ENCODE measurements at regions not wholly inside any gene's neighbourhood (a gene's known extent, or its start where the extent isn't known, plus 50 kb on each side); places are given as distances from the start of the nearest gene placed in this dataset.

- Histone ChIP-seq H2AFZ (ENCODE audit: control insufficient read depth, low read depth, low read length) (no peak overlapping the region), H3K4me2 (ENCODE audit: control insufficient read depth, insufficient read depth) (no peak overlapping the region), H4K20me1 (ENCODE audit: control insufficient read depth, insufficient read depth) (no peaks in the 10 kb centered on the region), H3K79me2 (ENCODE audit: control insufficient read depth, insufficient read depth, low read length) (no peaks in the 10 kb centered on the region), H3K27me3 (replicated peaks in 1 of 2; ENCODE audit: control insufficient read depth in 2 of 2, insufficient read depth in 2 of 2, low read length in 1 of 2) (no peaks in the 10 kb centered on the region), H3K9me3 (replicated peaks; ENCODE audit: control insufficient read depth, insufficient read depth, low read length) (no peaks in the 10 kb centered on the region), H3K4me3 (no peak overlapping the region), H3K4me1 (ENCODE audit: control insufficient read depth, insufficient read depth, low read length) (no peaks in the 10 kb centered on the region), H3K36me3 (ENCODE audit: control insufficient read depth in 2 of 2, insufficient read depth in 2 of 2, low read length in 1 of 2) (no peaks in the 10 kb centered on the region), H3K9ac (ENCODE audit: control insufficient read depth, insufficient read depth, low read length) (no peak overlapping the region), H3K27ac (ENCODE audit: control insufficient read depth, insufficient read depth) (no peak overlapping the region)
- in situ Hi-C loops (cut with MboI), result no loop called here
- TF ChIP-seq IRF3 (IDR thresholded peaks at IDR 0.05) (no peak), ELK1 (IDR thresholded peaks at IDR 0.05; ENCODE audit: low read depth, low read length) (no peak)
- SMC1A ChIA-PET (ENCODE audit: uncharacterized antibody, unreplicated experiment), result no interaction called here
- DNase-seq (ENCODE audit: low read depth, low spot score), result no peak
- intact Hi-C loops (cut with micrococcal nuclease; ENCODE audit: unreplicated experiment), result no loop called here
- RAD21 ChIA-PET (ENCODE audit: unreplicated experiment), result no interaction called here
- CTCF ChIA-PET, result no interaction called here
- BruUV-seq (replicated peaks), result no TSS peak
- POLR2A ChIA-PET, result no interaction called here
- no peak for FAIRE-seq
- no peak for ATAC-seq
These were observed 203.9 kb downstream of the SH3BGRL start for GRCh38 chrX:81405781-81406180.

GRCh38 chrX:81411517-81411916, 209.6 kb downstream of the SH3BGRL start:
- intact Hi-C loops (cut with micrococcal nuclease; ENCODE audit: unreplicated experiment) (no loop called here), in situ Hi-C loops (cut with MboI) (no loop called here)
- BruUV-seq (replicated peaks), result no TSS peak
- TF ChIP-seq SMAD1 (IDR thresholded peaks at IDR 0.05; ENCODE audit: low read depth, partially characterized antibody), result peak; percentile 26
- TF ChIP-seq KAT2A (conservative IDR thresholded peaks at IDR 0.05; ENCODE audit: control insufficient read depth, low read depth, low read length), result no peak
- no peak for TF ChIP-seq GATAD2B (conservative IDR thresholded peaks at IDR 0.05; ENCODE audit: low read depth)
- no peak for TF ChIP-seq SIN3A (IDR thresholded peaks at IDR 0.05; ENCODE audit: low read depth, low read length)
- TF ChIP-seq SKIL (IDR thresholded peaks at IDR 0.05; ENCODE audit: low read depth, poor library complexity, severe bottlenecking), result no peak
- TF ChIP-seq POU2F2 (IDR thresholded peaks at IDR 0.05; ENCODE audit: borderline replicate concordance, low read depth, low read length), result no peak
- TF ChIP-seq FOXM1 (IDR thresholded peaks at IDR 0.05; ENCODE audit: low read depth, low read length), result no peak
- TF ChIP-seq NR2C2 (IDR thresholded peaks at IDR 0.05; ENCODE audit: borderline replicate concordance, control insufficient read depth, insufficient read length, low read depth), result no peak
- Histone ChIP-seq H2AFZ (ENCODE audit: control insufficient read depth, low read depth, low read length) (no peak overlapping the region), H3K4me2 (ENCODE audit: control insufficient read depth, insufficient read depth) (no peak overlapping the region), H4K20me1 (ENCODE audit: control insufficient read depth, insufficient read depth) (no peaks in the 10 kb centered on the region), H3K27ac (ENCODE audit: control insufficient read depth, insufficient read depth) (no peak overlapping the region), H3K36me3 (ENCODE audit: control insufficient read depth in 2 of 2, insufficient read depth in 2 of 2, low read length in 1 of 2) (no peaks in the 10 kb centered on the region), H3K9ac (ENCODE audit: control insufficient read depth, insufficient read depth, low read length) (no peak overlapping the region), H3K27me3 (replicated peaks in 1 of 2; ENCODE audit: control insufficient read depth in 2 of 2, insufficient read depth in 2 of 2, low read length in 1 of 2) (no peaks in the 10 kb centered on the region), H3K9me3 (replicated peaks; ENCODE audit: control insufficient read depth, insufficient read depth, low read length) (no peaks in the 10 kb centered on the region), H3K4me3 (no peak overlapping the region), H3K4me1 (ENCODE audit: control insufficient read depth, insufficient read depth, low read length) (no peaks in the 10 kb centered on the region), H3K79me2 (ENCODE audit: control insufficient read depth, insufficient read depth, low read length) (no peaks in the 10 kb centered on the region)
- RAD21 ChIA-PET (ENCODE audit: unreplicated experiment), result no interaction called here
- POLR2A ChIA-PET, result no interaction called here
- FAIRE-seq, result no peak
- DNase-seq (ENCODE audit: low read depth, low spot score), result no peak
- no peak for ATAC-seq
- SMC1A ChIA-PET (ENCODE audit: uncharacterized antibody, unreplicated experiment), result no interaction called here
- CTCF ChIA-PET, result no interaction called here
